Mesothelial cell of epicardium (in vitro differentiated cells): ENCODE measurements at regions not wholly inside any gene's neighbourhood (a gene's known extent, or its start where the extent isn't known, plus 50 kb on each side); places are given as distances from the start of the nearest gene placed in this dataset. TPM values are rescaled to one million over a fixed set of nuclear protein-coding genes. Genes with fewer than 3 reads are reported as not detected.
"Not testable (repeated sequence)": the region's sequence is repeated elsewhere in the genome, so short reads cannot be mapped to it uniquely, and the experiment has no call there.

Experiments used
- DNase-seq, 2 experiments: peaks; one replicate each; pipeline ENCODE4 v3.0.0; 2021; ENCODE audit warnings: low spot score in 2 of 2; ENCODE audit not compliant: unreplicated experiment in 2 of 2
- H3K27ac Mint-ChIP-seq: 2 replicates; pipeline ENCODE4 v1.8.0; 2021; ENCODE audit warnings: mixed read lengths
- H3K27me3 Mint-ChIP-seq: 2 replicates; pipeline ENCODE4 v1.8.0; 2021; ENCODE audit warnings: low read depth, mixed read lengths
- H3K36me3 Mint-ChIP-seq: 2 replicates; pipeline ENCODE4 v1.8.0; 2021; ENCODE audit warnings: mixed read lengths
- H3K4me1 Mint-ChIP-seq: 2 replicates; pipeline ENCODE4 v1.8.0; 2021; ENCODE audit warnings: mixed read lengths
- H3K4me3 Mint-ChIP-seq: 2 replicates; pipeline ENCODE4 v1.8.0; 2021; ENCODE audit warnings: mild to moderate bottlenecking, moderate library complexity, mixed read lengths
- H3K9me3 Mint-ChIP-seq: 2 replicates; pipeline ENCODE4 v1.8.0; 2021; ENCODE audit warnings: mixed read lengths
- microRNA-seq: library from miRNA; unstranded; fragments of <30 nt; microRNA quantifications from one replicate; pipeline ENCODE4 v1.2.0, GENCODE V29; 2021; ENCODE audit warnings: inconsistent platforms, mixed read lengths

GRCh38 chr15:101961263-101961662, 149.3 kb downstream of the OR4F15 start:
- H3K27ac Mint-ChIP-seq, H3K9me3 Mint-ChIP-seq, DNase-seq, H3K27me3 Mint-ChIP-seq, H3K4me3 Mint-ChIP-seq, H3K36me3 Mint-ChIP-seq, H3K4me1 Mint-ChIP-seq: not testable (repeated sequence)

- H3K9me3 Mint-ChIP-seq, H3K4me3 Mint-ChIP-seq, H3K36me3 Mint-ChIP-seq, H3K27ac Mint-ChIP-seq, DNase-seq, H3K27me3 Mint-ChIP-seq, H3K4me1 Mint-ChIP-seq: not testable (repeated sequence)
These were observed 149.8 kb downstream of the OR4F15 start for GRCh38 chr15:101961765-101962164.

- H3K27me3 Mint-ChIP-seq, H3K4me3 Mint-ChIP-seq, H3K36me3 Mint-ChIP-seq, H3K4me1 Mint-ChIP-seq, H3K9me3 Mint-ChIP-seq, H3K27ac Mint-ChIP-seq, DNase-seq: not testable (repeated sequence)
These were observed 151.7 kb downstream of the OR4F15 start for GRCh38 chr15:101963687-101964086.

- not testable (repeated sequence) for DNase-seq, H3K27me3 Mint-ChIP-seq, H3K4me1 Mint-ChIP-seq, H3K9me3 Mint-ChIP-seq, H3K4me3 Mint-ChIP-seq, H3K36me3 Mint-ChIP-seq, H3K27ac Mint-ChIP-seq
These were observed 153.4 kb downstream of the OR4F15 start for GRCh38 chr15:101965353-101965752.

GRCh38 chr15:101965860-101966259, 153.9 kb downstream of the OR4F15 start:
- DNase-seq = peak in 1 of 2 experiments; percentile 40
- H3K27ac Mint-ChIP-seq, H3K27me3 Mint-ChIP-seq, H3K9me3 Mint-ChIP-seq, H3K36me3 Mint-ChIP-seq, H3K4me3 Mint-ChIP-seq, H3K4me1 Mint-ChIP-seq: not testable (repeated sequence)

GRCh38 chr15:101967364-101967763, 155.4 kb downstream of the OR4F15 start:
- H3K27ac Mint-ChIP-seq, H3K4me1 Mint-ChIP-seq, H3K27me3 Mint-ChIP-seq, H3K36me3 Mint-ChIP-seq, H3K9me3 Mint-ChIP-seq, H3K4me3 Mint-ChIP-seq, DNase-seq: not testable (repeated sequence)

- not testable (repeated sequence) for H3K4me1 Mint-ChIP-seq, H3K36me3 Mint-ChIP-seq, H3K4me3 Mint-ChIP-seq, H3K27ac Mint-ChIP-seq, H3K27me3 Mint-ChIP-seq, DNase-seq, H3K9me3 Mint-ChIP-seq
These were observed 158.6 kb downstream of the OR4F15 start for GRCh38 chr15:101970605-101971004.

- not testable (repeated sequence) for H3K27me3 Mint-ChIP-seq, H3K36me3 Mint-ChIP-seq, H3K4me3 Mint-ChIP-seq, H3K27ac Mint-ChIP-seq, DNase-seq, H3K4me1 Mint-ChIP-seq, H3K9me3 Mint-ChIP-seq
These were observed 165.3 kb downstream of the OR4F15 start for GRCh38 chr15:101977281-101977680.

- H3K36me3 Mint-ChIP-seq, H3K9me3 Mint-ChIP-seq, H3K4me3 Mint-ChIP-seq, H3K4me1 Mint-ChIP-seq, H3K27me3 Mint-ChIP-seq, H3K27ac Mint-ChIP-seq: not testable (repeated sequence)
- peak in 1 of 2 experiments; percentile 41 for DNase-seq
These were observed 168.4 kb downstream of the OR4F15 start for GRCh38 chr15:101980206-101980910.

Small RNAs in the stretch of these regions (microRNA-seq; reads per million reads assigned to microRNA genes)
- gene MIR1302-10 (not detected), gene MIR6859-3 (not detected)
